GM21717 (cell line): ENCODE measurements at regions not wholly inside any gene's neighbourhood (a gene's known extent, or its start where the extent isn't known, plus 50 kb on each side); places are given as distances from the start of the nearest gene placed in this dataset.

Experiments used
- ATAC-seq: cut with Tn5 transposase; IDR thresholded peaks from one replicate; pipeline ENCODE4 v1.9.1; 2021; ENCODE audit warnings: mild to moderate bottlenecking, moderate library complexity; ENCODE audit not compliant: unreplicated experiment

DNA sequence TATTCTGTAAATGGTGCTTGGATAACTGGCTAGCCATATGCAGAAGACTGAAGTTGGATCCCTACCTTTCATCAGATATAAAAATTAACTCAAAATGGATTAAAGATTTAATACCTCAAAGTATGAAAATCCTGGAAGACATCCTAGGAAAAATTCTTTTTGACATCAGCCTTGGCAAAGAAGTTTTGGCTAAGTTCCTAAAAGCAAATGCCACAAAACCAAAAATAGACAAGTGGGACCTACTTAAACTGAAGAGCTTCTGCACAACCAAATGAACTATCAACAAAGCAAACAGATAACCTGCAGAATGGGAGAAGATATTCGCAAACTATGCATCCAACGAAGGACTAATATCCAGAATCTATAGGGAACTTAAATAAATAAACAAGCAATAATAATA, 60.3 kb upstream of the RIPPLY2 start:
- no peak for ATAC-seq

DNA sequence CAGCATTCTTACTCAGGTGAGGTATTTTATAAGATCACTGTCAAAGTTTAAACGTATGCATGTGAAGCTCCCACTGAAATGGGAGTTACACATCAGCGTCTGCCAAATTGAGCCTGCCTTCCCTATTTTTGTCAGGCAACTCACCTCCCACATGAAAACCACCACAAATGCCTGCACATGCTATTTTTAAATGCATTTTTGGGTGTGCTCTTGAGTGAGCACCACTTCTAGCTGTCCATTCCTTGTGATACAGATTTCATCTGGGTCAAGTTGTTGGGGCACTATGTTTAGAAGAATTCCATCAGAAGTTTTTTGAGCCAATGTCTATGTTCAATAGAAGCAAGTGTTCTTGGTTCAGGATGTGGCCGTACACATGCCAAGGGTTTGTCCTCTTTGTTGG, 71.7 kb upstream of the RIPPLY2 start:
- ATAC-seq, result no peak

DNA sequence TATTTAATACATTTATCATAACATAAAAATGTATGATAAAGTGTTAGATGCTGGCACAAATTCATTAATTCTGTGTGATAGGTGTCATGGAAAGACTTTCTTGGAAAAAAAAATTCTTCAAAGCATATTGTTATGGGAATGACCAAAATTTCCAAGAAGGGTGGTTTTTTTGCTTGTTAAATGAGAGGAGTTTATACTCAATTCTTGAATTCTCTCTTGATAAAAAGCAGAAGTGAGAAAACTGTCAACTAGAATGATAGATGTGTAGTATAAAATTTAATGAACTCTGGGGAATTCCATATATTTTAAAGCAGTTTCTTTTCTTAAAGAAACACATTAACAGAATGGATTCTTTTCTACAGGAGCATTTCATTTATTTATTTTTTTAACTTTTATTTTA, 62.0 kb upstream of the SNAP91 start:
- peak; percentile 60 for ATAC-seq

DNA sequence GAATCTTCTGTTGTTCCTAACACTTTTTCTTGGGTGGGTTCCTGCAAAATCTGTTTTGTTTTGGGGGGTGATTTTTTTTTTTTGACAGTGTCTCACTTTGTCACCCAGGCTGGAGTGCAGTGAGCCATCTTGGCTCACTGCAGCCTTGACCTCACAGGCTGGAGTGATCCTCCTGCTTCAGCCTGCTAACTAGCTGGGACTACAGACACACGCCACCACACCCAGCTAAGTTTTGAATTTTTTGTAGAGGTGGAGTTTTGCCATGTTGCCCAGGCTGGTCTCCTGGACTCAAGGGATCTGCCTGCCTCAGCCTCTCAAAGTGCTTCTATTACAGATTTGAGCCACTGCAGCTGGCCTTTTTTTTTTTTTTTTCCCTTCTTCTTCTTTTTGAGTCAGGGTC, 60.5 kb upstream of the SNAP91 start:
- no peak for ATAC-seq

DNA sequence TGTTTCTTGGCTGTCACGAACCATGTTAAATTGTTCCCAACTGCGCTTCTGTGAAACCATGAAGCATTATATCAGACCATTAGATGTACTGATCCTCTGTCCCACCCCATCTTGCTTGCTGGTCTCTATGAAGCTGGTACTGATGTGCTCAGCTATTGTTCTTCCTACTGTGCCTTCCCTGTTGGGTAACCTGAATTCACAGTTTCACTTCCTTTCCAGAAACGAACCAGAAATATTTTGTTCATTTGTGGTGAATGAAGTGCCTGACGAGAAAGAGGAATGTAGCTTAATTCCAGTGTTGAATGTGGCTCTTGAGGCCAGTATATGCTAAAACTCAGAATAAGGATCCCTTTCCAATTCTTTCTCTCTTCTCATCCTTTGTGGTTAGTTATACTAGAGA, 58.1 kb upstream of the SNAP91 start:
- ATAC-seq, result peak; percentile 63
